HG03378 (cell line): ENCODE measurements at regions not wholly inside any gene's neighbourhood (a gene's known extent, or its start where the extent isn't known, plus 50 kb on each side); places are given as distances from the start of the nearest gene placed in this dataset.
A peak's percentile ranks its signal among the peaks of the same experiment; 100 is the strongest.
"Not testable (repeated sequence)": the region's sequence is repeated elsewhere in the genome, so short reads cannot be mapped to it uniquely, and the experiment has no call there.

Experiments
- ATAC-seq: cut with Tn5 transposase; IDR thresholded peaks from one replicate; pipeline ENCODE4 v1.9.1; 2021; ENCODE audit warnings: mild to moderate bottlenecking, moderate library complexity; ENCODE audit not compliant: unreplicated experiment

GRCh38 chr2:198544461-198544860, 740.1 kb downstream of the PLCL1 start:
- ATAC-seq, result no peak

DNA sequence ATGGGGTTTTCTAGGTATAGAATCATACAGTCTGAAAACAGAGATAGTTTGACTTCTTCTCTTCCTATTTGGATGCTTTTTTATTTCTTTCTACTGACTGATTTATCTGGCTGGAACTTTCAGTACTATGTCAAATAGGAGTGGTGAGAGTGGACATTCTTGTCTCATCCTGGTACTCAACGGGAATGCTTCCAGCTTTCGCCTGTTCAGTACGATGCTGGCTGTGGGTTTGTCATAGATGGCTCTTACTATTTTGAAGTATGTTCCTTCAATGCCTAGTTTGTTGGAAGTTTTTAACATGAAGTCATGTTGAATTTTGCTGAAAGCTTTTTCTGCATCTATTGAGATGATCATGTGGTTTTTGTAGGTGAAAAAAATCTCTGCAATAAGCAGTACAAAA, 730.4 kb downstream of the PLCL1 start:
- ATAC-seq, result no peak

DNA sequence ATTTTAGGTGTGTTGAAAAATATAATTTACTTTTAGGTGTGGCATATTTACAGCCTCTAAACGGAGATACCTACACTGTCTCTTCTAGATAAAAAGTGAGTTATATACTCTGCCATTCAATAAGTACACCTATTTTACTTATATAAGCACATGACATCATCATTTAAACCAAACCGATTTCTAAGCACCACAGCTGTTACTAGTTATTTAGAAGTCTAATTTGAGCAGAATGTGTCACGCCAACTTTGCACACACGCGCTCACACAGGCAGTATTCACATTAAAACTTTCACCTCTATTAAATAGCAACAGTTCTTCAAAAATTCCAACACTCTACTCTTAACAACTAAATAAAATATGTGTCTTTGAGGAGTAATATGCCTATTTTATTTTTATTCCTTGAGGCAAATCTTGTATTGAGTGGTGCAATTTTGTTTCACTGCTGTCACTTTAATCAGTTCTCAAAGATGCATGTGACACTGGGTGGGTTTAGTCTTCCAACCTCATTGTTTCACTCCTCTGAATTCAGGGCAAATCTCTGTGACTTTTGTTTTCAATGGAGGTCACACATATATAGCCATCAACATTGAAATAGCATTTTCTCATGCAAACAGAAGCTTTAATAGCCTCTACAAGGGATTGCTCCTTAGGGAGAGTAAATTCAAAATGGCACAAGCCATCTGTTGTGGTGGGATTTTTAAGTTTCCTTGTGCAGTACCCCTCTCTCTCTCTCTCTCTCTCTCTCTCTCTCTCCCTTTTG, 721.0 kb downstream of the PLCL1 start:
- ATAC-seq, result no peak

DNA sequence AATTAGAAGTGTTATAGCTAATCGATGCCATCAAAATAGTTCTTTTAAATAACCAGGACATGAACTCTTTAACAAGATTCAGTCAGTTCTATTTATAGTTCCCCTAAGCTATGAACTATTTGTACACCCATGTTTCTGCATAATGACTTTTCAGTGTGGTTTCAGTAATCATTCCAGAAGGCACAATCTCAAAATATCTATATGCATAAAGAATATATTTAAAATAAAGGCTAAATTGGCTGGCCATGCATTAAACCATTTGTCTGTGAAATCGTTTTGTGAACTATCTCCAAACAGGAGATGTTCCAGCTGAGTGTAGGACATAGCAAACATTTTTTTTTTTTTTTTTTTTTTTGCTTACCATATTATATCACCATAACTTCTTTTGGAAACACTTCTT, 719.3 kb downstream of the PLCL1 start:
- no peak for ATAC-seq

GRCh38 chr2:198518935-198519334, 714.5 kb downstream of the PLCL1 start:
- ATAC-seq, result peak; percentile 79

- ATAC-seq, result no peak
These were observed 713.6 kb downstream of the PLCL1 start for GRCh38 chr2:198517976-198518375.

DNA sequence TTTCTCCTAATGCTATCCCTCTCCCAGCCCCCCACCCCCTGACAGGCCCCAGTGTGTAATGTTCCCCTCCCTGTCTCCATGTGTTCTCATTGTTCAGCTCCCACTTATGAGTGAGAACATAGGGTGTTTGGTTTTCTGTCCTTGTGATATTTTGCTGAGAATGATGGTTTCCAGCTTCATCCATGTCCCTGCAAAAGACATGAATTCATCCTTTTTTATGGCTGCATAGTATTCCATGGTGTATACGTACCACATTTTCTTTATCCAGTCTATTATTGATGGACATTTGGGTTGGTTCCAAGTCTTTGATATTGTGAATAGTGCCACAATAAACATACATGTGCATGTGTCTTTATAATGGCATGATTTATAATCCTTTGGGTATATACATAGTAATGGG, 704.2 kb downstream of the PLCL1 start:
- ATAC-seq, result not testable (repeated sequence)

DNA sequence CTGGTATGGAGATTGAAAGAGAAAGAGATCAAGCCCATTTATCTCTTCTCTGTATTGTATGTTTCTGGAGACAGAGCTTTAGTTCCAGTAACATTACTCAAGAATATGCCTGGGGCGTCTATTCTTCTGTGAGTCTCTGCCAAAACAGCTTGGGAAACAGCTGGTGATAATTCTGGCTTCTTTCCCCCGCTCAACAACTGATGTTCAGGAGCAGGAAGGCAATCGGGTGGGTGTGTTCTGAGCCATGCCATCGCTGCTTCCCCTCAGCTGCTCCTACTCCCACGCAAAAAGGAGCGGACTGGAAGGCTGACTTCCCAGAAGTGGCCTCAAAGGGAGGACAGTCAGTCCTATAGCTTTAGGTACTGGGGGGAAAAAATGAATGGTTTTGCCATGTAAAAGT, 695.1 kb downstream of the PLCL1 start:
- no peak for ATAC-seq

DNA sequence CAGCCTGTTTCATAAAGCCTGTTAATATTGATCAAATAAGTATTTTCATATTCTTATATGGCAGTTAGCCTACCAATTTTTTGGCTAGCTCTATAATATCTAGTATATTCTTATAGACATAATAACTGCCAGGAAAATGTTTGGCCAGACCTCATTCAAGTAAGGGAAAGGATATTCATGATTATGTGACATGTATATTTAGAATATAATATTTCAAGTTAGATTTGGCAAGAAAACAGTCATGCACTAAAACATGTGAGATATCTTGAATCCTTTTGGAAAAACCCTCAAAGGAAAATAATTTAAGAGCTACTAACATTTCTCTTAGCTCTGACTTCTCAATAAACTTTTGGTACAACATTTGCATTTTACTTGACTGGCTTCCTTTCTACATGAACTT, 694.1 kb downstream of the PLCL1 start:
- ATAC-seq, result no peak

- no peak for ATAC-seq
These were observed 693.7 kb downstream of the PLCL1 start for GRCh38 chr2:198498048-198498447.

GRCh38 chr2:198494931-198495330, 690.5 kb downstream of the PLCL1 start:
- no peak for ATAC-seq

- no peak for ATAC-seq
These were observed 686.4 kb downstream of the PLCL1 start for GRCh38 chr2:198490748-198491147.

- ATAC-seq, result no peak
These were observed 684.6 kb downstream of the PLCL1 start for GRCh38 chr2:198488964-198489363.

DNA sequence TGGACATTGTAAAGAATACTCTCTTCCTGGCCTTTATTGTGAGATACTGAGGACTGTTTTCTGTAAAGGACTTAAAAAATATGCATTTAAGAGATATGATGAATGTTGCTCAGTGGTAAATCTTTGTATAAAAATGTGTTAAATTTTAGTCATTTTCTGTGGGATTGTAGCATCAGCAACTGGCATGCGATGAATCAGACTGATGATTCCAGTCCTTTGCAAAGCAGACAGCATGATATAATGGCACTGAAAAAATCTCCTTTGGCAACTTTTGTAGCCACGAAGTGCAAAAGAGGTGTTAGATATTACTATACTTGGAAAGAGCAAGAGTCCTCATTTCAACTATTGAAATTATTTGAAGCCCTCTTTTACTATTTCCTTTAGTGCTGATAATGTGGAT, 678.7 kb downstream of the PLCL1 start:
- no peak for ATAC-seq

DNA sequence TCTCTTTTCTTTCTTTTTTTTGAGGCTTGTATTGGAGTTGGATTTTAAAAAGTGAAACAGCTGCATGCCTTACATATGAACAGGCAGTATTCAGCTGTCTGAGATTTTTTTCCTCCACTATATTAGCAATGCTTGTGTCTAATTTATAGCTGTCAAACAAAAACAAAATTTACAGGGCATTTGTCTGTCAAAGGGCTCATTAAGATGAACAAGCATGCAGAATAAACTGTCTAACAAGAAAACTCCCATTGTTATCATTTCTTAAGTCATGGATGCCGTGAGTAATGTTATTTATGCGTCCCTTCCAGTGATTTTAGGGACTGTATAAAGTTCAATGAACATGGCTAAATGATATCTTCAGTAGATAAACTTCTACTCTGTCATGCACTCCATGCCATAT, 674.7 kb downstream of the PLCL1 start:
- ATAC-seq, result no peak

- no peak for ATAC-seq
These were observed 674.0 kb downstream of the PLCL1 start for GRCh38 chr2:198478361-198478760.

DNA sequence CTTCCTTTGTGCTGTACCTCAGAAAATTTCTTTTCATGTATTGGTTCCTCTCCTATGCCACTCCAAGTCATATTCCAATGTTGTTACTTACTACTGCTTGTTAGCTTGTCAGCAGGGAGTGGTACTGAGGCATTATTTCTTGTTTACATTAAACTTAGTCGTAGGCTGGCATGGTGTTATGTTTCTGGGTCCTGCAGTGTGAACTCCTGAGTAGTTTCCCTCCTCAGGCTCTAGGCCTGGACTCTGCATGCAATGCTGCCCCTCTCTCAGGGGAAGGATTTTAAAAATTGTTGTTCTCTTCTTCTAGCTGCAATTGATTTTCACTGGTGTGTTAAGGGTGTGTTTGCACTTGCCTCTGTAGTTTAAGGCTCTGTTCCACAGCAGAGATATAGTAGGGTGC, 671.6 kb downstream of the PLCL1 start:
- no peak for ATAC-seq

GRCh38 chr2:198471291-198471690, 666.9 kb downstream of the PLCL1 start:
- no peak for ATAC-seq

DNA sequence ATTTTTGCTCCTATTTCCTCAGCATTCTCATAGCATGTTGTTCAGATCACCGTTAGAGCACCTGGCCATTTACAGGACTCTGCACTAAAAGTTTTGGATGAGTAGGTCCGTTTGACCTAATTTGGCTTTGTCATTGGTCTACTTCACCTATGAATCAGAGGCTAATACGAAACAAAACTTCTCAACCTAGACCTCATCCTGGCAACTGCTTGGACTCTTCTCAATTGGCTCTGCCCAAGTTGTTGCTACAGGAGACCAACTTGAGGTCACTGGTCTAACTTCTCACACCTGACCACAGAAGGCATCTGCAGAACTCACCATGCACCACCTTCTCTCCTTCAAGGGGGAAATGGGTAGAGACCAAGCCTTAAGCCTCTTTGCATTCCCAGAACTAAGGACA, 663.7 kb downstream of the PLCL1 start:
- ATAC-seq, result no peak

DNA sequence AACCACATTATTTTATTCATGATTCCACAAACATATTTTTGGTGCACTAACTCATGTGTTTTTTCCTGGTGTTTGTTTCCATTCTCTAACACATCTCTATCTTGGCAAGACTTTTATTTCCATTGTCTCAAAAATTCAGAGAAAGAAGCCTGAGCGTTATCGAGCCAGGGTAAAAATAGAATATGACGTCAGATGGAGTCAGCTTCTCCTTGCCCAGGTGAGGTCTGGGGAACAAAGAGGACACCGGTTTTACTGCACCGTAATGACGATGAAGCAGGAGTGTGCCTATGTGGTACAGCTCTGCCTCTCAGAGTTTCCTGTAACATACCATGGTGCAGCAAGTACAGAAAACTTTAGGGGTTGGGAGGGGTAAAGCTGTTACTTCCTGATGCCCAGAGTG, 661.6 kb downstream of the PLCL1 start:
- no peak for ATAC-seq

DNA sequence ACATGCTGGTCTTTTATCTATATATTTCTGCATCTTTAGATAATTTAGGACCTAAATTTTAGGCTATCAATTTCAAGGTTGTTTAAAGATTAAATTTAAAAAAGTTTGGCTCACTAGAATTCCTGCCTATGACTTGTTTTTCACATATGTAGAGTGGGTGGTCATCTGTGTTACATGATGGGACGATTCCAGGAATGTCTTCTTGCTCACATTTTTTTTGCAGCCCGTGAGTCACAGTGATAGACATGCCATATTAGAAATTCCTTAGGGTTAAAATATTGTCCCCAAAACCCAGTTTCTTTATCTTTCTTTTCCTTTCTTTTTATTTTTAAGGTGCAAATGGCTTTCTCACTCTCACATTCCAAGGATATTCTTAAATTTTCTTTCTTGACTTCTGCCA, 652.0 kb downstream of the PLCL1 start:
- no peak for ATAC-seq

DNA sequence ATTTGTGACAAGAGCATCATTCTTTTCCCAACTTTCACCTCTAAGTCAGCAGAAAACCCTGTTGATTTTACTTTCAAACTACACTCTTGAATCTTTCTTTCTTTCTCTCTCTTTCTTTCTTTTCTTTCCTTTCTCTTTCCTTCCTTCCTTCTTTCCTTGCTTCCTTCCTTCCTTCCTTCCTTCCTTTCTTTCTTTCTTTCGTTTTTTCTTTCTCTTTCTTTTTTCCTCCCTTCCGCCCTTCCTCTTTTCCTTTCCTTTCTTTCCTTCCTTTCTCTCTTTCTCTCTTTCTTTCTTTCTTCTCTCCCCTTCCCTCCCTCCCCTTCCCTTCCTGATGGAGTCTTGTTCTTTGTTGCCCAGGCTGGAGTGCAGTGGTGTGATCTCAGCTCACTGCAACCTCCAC, 649.5 kb downstream of the PLCL1 start:
- no peak for ATAC-seq

DNA sequence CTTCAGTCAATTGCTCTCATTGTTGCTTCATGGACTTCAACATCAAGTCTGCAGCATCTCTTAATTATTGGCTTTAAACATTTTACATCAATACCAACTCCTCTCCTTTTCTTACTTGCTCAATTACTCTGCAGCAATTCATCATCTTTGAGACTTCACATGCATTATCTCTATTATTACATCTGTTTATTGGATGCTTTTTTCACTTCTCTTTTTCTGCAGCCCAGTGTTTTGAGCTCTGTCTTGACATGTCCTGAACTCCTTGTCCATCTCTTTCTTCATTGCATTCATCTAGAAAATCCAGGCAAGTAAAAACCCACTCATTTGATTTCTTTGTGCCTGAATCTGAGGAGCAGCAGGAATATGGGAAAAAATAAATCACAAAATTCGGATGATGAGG, 647.9 kb downstream of the PLCL1 start:
- ATAC-seq, result peak; percentile 82
